ENCODE measurements at regions not wholly inside any gene's neighbourhood (a gene's known extent, or its start where the extent isn't known, plus 50 kb on each side); places are given as distances from the start of the nearest gene placed in this dataset.
"Not testable (repeated sequence)": the region's sequence is repeated elsewhere in the genome, so short reads cannot be mapped to it uniquely, and the experiment has no call there.

DNA sequence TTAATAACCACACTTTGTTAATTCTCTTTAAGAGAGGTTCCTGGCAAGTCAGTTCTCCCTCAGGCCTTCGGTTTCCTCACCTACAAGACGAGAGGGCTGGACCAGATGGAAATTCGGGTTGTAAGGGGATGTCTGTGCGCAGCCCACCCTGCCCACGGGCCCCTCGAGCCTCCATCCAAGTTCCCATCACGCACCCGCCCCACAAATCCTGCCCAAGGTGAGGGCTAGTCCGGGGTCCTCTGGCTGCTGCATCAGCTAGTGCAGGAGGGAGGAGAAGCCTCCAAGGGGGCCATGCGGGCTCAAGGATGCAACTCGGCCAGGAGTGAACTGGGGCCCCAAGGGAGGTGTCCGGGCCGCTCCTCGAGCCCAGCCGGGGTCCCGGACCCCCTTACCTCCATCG lies 169.6 kb upstream of the TP53TG3 start:
- DNase-seq (ENCODE audit: low read depth), result not testable (repeated sequence)

DNA sequence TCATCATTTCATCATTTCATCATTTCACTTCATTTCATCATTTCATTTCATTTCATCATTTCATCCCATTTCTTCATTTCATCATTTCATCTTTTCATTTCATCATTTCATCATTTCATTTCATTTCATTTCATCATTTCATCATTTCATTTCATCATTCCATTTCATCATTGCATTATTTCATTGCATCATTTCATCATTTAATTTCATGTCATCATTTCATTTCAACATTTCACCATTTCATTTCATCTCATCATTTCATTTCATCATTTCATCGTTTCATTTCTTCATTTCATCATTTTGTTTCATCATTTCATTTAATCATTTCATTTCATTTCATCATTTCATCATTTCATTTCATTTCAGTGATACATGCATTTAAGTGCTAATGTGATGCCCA lies 166.9 kb upstream of the TP53TG3 start:
- not testable (repeated sequence) for DNase-seq (ENCODE audit: low read depth)

DNA sequence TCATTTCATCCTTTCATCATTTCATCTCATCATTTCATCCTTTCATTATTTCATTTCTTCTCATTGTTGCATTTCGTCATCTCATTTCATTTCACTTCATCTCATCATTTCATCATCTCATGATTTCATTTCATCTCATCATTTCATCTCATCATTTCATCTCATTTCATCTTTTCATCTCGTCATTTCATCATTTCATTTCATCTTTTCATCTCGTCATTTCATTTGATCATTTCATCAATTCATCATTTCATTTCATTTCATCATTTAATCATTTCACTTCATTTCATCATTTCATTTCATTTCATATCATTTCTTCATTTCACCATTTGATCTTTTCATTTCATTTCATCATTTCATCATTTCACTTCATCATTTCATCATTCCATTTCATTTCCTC lies 131.3 kb upstream of the TP53TG3 start:
- not testable (repeated sequence) for DNase-seq (ENCODE audit: low read depth)

DNA sequence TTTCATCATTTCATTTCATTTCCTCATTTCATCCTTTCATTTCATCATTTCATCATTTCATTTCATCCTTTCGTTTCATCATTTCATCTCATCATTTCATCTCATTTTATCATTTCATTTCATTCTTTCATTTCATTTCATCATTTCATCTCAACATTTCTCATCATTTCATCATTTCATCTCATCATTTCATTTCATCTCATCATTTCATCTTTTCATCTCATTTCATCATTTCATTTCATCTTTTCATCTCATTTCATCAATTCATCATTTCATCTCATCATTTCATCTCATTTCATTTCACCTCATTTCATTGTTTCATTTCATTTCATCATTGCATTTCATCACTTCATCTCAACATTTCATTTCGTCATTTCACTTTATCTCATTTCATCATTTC lies 129.7 kb upstream of the TP53TG3 start:
- not testable (repeated sequence) for DNase-seq (ENCODE audit: low read depth)
